Type B pancreatic cell (in vitro differentiated cells): ENCODE measurements at regions not wholly inside any gene's neighbourhood (a gene's known extent, or its start where the extent isn't known, plus 50 kb on each side); places are given as distances from the start of the nearest gene placed in this dataset.

Source experiments
- DNase-seq: peaks from one replicate; pipeline ENCODE4 v3.0.0; 2021; ENCODE audit warnings: mixed read lengths; ENCODE audit not compliant: unreplicated experiment; ENCODE audit errors: extremely low spot score
- H3K27ac Mint-ChIP-seq: 2 replicates; pipeline ENCODE4 v1.8.0; 2021; ENCODE audit warnings: mild to moderate bottlenecking, mixed read lengths
- H3K27me3 Mint-ChIP-seq: 2 replicates; pipeline ENCODE4 v1.8.0; 2021; ENCODE audit warnings: mixed read lengths
- H3K36me3 Mint-ChIP-seq: 2 replicates; pipeline ENCODE4 v1.8.0; 2021; ENCODE audit warnings: mixed read lengths
- H3K4me1 Mint-ChIP-seq: one replicate; pipeline ENCODE4 v1.8.0; 2021; ENCODE audit warnings: mixed read lengths; ENCODE audit not compliant: unreplicated experiment
- H3K4me3 Mint-ChIP-seq: 2 replicates; pipeline ENCODE4 v1.8.0; 2021; ENCODE audit warnings: mild to moderate bottlenecking, mixed read lengths
- H3K9me3 Mint-ChIP-seq: 2 replicates; pipeline ENCODE4 v1.8.0; 2021; ENCODE audit warnings: mixed read lengths
- TF ChIP-seq, protein P1 (sequence below): fragments of 200-600 bp; sonication (generic); conservative IDR thresholded peaks from 2 replicates; pipeline ENCODE4 v1.5.0; 2021; ENCODE audit warnings: antibody characterized with exemption, mild to moderate bottlenecking

- Mint-ChIP-seq H3K36me3 (no peaks in the 10 kb centered on the region), H3K4me1 (peaks cover 11% of the 10 kb centered on the region), H3K4me3 (no peak overlapping the region), H3K9me3 (no peaks in the 10 kb centered on the region), H3K27me3 (peaks cover 7% of the 10 kb centered on the region), H3K27ac (no peak overlapping the region)
- no peak for DNase-seq
- TF ChIP-seq, protein P1, sequence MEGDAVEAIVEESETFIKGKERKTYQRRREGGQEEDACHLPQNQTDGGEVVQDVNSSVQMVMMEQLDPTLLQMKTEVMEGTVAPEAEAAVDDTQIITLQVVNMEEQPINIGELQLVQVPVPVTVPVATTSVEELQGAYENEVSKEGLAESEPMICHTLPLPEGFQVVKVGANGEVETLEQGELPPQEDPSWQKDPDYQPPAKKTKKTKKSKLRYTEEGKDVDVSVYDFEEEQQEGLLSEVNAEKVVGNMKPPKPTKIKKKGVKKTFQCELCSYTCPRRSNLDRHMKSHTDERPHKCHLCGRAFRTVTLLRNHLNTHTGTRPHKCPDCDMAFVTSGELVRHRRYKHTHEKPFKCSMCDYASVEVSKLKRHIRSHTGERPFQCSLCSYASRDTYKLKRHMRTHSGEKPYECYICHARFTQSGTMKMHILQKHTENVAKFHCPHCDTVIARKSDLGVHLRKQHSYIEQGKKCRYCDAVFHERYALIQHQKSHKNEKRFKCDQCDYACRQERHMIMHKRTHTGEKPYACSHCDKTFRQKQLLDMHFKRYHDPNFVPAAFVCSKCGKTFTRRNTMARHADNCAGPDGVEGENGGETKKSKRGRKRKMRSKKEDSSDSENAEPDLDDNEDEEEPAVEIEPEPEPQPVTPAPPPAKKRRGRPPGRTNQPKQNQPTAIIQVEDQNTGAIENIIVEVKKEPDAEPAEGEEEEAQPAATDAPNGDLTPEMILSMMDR, result no peak
Observed at GRCh38 chr15:26298010-26298658, 435.0 kb upstream of the ATP10A start.

GRCh38 chr15:26295336-26296085 is 432.4 kb upstream of the ATP10A start:
- peaks cover 11% of the 10 kb centered on the region for H3K4me1 Mint-ChIP-seq
- TF ChIP-seq, protein P1, result no peak
- H3K27ac Mint-ChIP-seq, result no peak overlapping the region
- no peaks in the 10 kb centered on the region for H3K36me3 Mint-ChIP-seq
- no peaks in the 10 kb centered on the region for H3K9me3 Mint-ChIP-seq
- no peak for DNase-seq
- H3K4me3 Mint-ChIP-seq, result no peak overlapping the region
- H3K27me3 Mint-ChIP-seq, result peaks cover 10% of the 10 kb centered on the region

GRCh38 chr15:26294059-26294689 is 431.0 kb upstream of the ATP10A start:
- H3K36me3 Mint-ChIP-seq, result no peaks in the 10 kb centered on the region
- H3K4me1 Mint-ChIP-seq, result peaks cover 11% of the 10 kb centered on the region
- no peaks in the 10 kb centered on the region for H3K9me3 Mint-ChIP-seq
- TF ChIP-seq, protein P1, result no peak
- no peak overlapping the region for H3K27ac Mint-ChIP-seq
- no peak overlapping the region for H3K4me3 Mint-ChIP-seq
- peaks cover 10% of the 10 kb centered on the region for H3K27me3 Mint-ChIP-seq
- no peak for DNase-seq

DNA sequence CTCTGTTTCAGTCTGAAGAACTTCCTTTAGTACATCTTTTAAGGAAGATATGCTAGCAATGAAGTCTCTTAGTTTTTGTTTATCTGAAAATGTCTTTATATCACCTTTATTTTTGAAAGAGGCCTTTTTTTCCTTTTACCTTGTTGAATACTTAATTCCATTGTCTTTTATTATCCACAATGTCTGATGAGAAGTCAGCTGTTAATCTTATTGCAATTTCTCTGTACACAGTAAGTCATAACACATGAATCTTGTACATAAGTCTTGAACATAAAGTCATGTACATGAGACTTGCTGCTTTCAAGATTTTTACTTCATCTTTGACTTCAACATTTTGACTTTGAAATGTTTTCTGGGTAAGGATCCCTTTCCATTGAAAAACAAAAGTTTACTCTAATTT is 424.3 kb upstream of the ATP10A start:
- peaks cover 6% of the 10 kb centered on the region for H3K9me3 Mint-ChIP-seq
- no peaks in the 10 kb centered on the region for H3K4me1 Mint-ChIP-seq
- H3K4me3 Mint-ChIP-seq, result no peak overlapping the region
- no peaks in the 10 kb centered on the region for H3K36me3 Mint-ChIP-seq
- H3K27ac Mint-ChIP-seq, result no peak overlapping the region
- TF ChIP-seq, protein P1, result no peak
- no peaks in the 10 kb centered on the region for H3K27me3 Mint-ChIP-seq
- DNase-seq, result no peak

GRCh38 chr15:26280281-26280680 is 417.2 kb upstream of the ATP10A start:
- no peak for DNase-seq
- H3K4me1 Mint-ChIP-seq, result no peaks in the 10 kb centered on the region

More at GRCh38 chr15:26280281-26280680, 417.2 kb upstream of the ATP10A start:
- no peaks in the 10 kb centered on the region for H3K27me3 Mint-ChIP-seq
- no peaks in the 10 kb centered on the region for H3K36me3 Mint-ChIP-seq
- H3K9me3 Mint-ChIP-seq, result no peaks in the 10 kb centered on the region
- H3K4me3 Mint-ChIP-seq, result no peak overlapping the region
- no peak overlapping the region for H3K27ac Mint-ChIP-seq
- TF ChIP-seq, protein P1, result no peak
